K562 (cell line): ENCODE measurements at regions not wholly inside any gene's neighbourhood (a gene's known extent, or its start where the extent isn't known, plus 50 kb on each side); places are given as distances from the start of the nearest gene placed in this dataset.

Experiments used
- EP300 ChIP-seq: IDR thresholded peaks from 2 replicates; pipeline ENCODE4 v1.6.1; 2012; ENCODE audit warnings: low read length, improper control_type of control experiment
- SNIP1 ChIP-seq: fragments of 450-650 bp; IDR thresholded peaks from 2 replicates; pipeline ENCODE4 v1.7.1; 2017; ENCODE audit warnings: low read depth, mild to moderate bottlenecking

DNA sequence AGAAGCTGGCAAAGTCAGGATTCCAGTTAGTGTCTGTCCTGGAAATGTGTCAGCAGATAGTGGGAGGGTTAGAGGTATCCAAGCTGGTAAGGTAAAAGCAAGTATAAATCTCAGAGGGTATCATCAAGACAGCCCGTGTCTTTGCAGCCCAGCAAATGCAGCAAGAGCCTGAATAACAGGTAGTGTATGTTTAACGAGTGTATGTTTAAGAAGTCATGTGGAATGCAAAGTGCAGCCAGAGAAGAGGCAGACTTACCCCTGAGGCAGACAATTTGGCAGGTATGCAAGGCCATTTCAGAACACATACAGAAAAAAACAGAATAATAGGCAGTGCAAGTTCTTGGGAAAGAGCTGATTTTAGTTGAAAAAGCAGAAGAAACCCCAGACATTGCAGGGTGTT, 411.0 kb upstream of the NEGR1 start:
- TF ChIP-seq SNIP1 (no peak), EP300 (no peak)
